Suprapubic skin (tissue), 4 donors: ENCODE measurements at regions not wholly inside any gene's neighbourhood (a gene's known extent, or its start where the extent isn't known, plus 50 kb on each side); places are given as distances from the start of the nearest gene placed in this dataset.

Source experiments
- DNase-seq, 2 donors: peaks; one replicate each; pipeline ENCODE4 v3.0.0-alpha.2; 2019; ENCODE audit warnings: low spot score in 2 of 2
- H3K27ac ChIP-seq: fragments of 200-600 bp; sonication (generic); one replicate; pipeline ENCODE4 v1.5.1; 2019
- H3K27me3 ChIP-seq: fragments of 200-600 bp; sonication (generic); one replicate; pipeline ENCODE4 v1.5.1; 2019
- H3K36me3 ChIP-seq: fragments of 200-600 bp; sonication (generic); one replicate; pipeline ENCODE4 v1.5.1; 2019
- H3K4me1 ChIP-seq: fragments of 200-600 bp; sonication (generic); one replicate; pipeline ENCODE4 v1.5.1; 2019
- H3K4me3 ChIP-seq: fragments of 200-600 bp; sonication (generic); one replicate; pipeline ENCODE4 v1.5.1; 2019; ENCODE audit warnings: mild to moderate bottlenecking
- H3K9me3 ChIP-seq: fragments of 200-600 bp; sonication (generic); one replicate; pipeline ENCODE4 v1.5.1; 2019
- CTCF ChIP-seq, 2 donors: fragments of 200-600 bp in 1 of 2; fragments of 450-650 bp in 1 of 2; sonication (generic) in 1 of 2; IDR thresholded peaks; one replicate each; pipeline ENCODE4 v1.5.1; 2016 to 2019; ENCODE audit warnings: antibody characterized with exemption in 2 of 2, mild to moderate bottlenecking in 1 of 2, moderate library complexity in 1 of 2
- EP300 ChIP-seq: sonication (generic); formaldehyde crosslinking; IDR thresholded peaks from one replicate; pipeline ENCODE4 v1.6.1; 2017; ENCODE audit warnings: antibody characterized with exemption
- POLR2A ChIP-seq, 2 donors: fragments of 450-650 bp; IDR thresholded peaks; one replicate each; pipeline ENCODE4 v1.6.1; 2017; ENCODE audit warnings: antibody characterized with exemption in 2 of 2, mild to moderate bottlenecking in 2 of 2, moderate library complexity in 2 of 2
- POLR2AphosphoS5 ChIP-seq, 3 donors: sonication (generic); formaldehyde crosslinking; IDR thresholded peaks; one replicate each; pipeline ENCODE4 v1.6.1; 2017; ENCODE audit warnings: antibody characterized with exemption in 3 of 3
- WGBS: methylation state at CpG from one replicate; pipeline ENCODE4 v1.1.5; 2018; 5-methylcytosine and 5-hydroxymethylcytosine counted together

DNA sequence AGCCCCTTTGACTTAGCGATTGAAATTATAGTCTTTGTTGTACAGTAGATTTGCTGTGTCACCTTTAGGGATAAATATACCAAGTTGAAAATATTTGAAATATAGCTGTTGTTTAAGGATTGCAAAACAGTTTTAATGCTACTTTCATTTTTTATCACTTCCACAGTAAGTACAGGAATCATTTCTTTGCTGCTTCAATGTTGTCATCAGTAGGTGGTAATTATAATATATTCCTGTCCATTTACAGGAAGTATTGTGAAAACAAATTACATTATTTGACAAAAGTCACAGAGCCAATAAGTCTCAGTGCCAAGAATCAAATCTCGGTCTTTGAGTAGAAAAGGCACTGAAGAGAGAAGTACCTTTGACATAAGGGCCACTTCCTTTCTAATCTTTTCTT, 342.6 kb upstream of the RGS6 start:
- Histone ChIP-seq H3K4me1 (peaks cover 9% of the 10 kb centered on the region), H3K9me3 (no peaks in the 10 kb centered on the region), H3K4me3 (no peak overlapping the region), H3K36me3 (no peaks in the 10 kb centered on the region), H3K27me3 (no peaks in the 10 kb centered on the region), H3K27ac (no peak overlapping the region)
- 88% methylated on average over 2 of the region's 2 CpGs for WGBS
- no peak for DNase-seq
- TF ChIP-seq POLR2A (IDR thresholded peaks at IDR 0.05) (no peak), POLR2AphosphoS5 (IDR thresholded peaks at IDR 0.05) (no peak), EP300 (no peak), CTCF (IDR thresholded peaks at IDR 0.05) (no peak)

- H3K27me3 ChIP-seq: no peaks in the 10 kb centered on the region
- no peak overlapping the region for H3K27ac ChIP-seq
- no peaks in the 10 kb centered on the region for H3K36me3 ChIP-seq
- H3K4me3 ChIP-seq: no peak overlapping the region
- 89% methylated on average over 5 of the region's 5 CpGs for WGBS
- H3K4me1 ChIP-seq: peaks cover 9% of the 10 kb centered on the region
- no peaks in the 10 kb centered on the region for H3K9me3 ChIP-seq
- TF ChIP-seq POLR2A (IDR thresholded peaks at IDR 0.05) (no peak), POLR2AphosphoS5 (IDR thresholded peaks at IDR 0.05) (no peak), CTCF (IDR thresholded peaks at IDR 0.05) (no peak), EP300 (no peak)
- DNase-seq: no peak
These were observed 342.1 kb upstream of the RGS6 start for GRCh38 chr14:71590131-71590530.

- Histone ChIP-seq H3K36me3 (no peaks in the 10 kb centered on the region), H3K27me3 (no peaks in the 10 kb centered on the region), H3K27ac (no peak overlapping the region), H3K4me3 (no peak overlapping the region), H3K4me1 (peaks cover 6% of the 10 kb centered on the region), H3K9me3 (no peaks in the 10 kb centered on the region)
- TF ChIP-seq EP300 (no peak), CTCF (IDR thresholded peaks at IDR 0.05) (no peak), POLR2AphosphoS5 (IDR thresholded peaks at IDR 0.05) (no peak), POLR2A (IDR thresholded peaks at IDR 0.05) (no peak)
- DNase-seq: no peak
These were observed 341.0 kb upstream of the RGS6 start for GRCh38 chr14:71591231-71591630.

DNA sequence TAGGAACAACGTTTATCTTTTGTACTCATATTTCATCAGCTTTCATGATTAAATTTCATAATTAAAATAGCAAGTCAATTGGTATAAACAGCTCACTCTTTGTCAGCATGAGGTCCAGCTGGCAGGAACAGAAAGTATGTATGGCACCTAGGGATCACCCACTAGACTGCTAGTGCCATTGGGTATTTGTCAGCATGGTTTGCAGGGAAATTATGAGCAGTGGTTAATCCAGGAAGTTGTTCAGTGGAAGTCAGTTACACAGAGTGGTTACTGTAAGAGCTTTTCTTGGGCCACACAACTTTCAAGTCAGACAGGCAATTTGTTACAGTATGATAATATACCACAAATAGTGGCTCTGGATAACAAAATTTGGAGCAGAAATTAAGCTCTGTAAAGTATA, 340.3 kb upstream of the RGS6 start:
- TF ChIP-seq CTCF (IDR thresholded peaks at IDR 0.05) (no peak), POLR2A (IDR thresholded peaks at IDR 0.05) (no peak), EP300 (no peak), POLR2AphosphoS5 (IDR thresholded peaks at IDR 0.05) (no peak)
- H3K4me1 ChIP-seq: peaks cover 2% of the 10 kb centered on the region
- H3K9me3 ChIP-seq: no peaks in the 10 kb centered on the region
- WGBS: 36% methylated on average over 1 of the region's 1 CpG
- DNase-seq: no peak
- no peaks in the 10 kb centered on the region for H3K27me3 ChIP-seq
- no peak overlapping the region for H3K4me3 ChIP-seq
- H3K27ac ChIP-seq: no peak overlapping the region
- no peaks in the 10 kb centered on the region for H3K36me3 ChIP-seq

- 58% methylated on average over 2 of the region's 2 CpGs for WGBS
- TF ChIP-seq POLR2AphosphoS5 (IDR thresholded peaks at IDR 0.05) (no peak), CTCF (IDR thresholded peaks at IDR 0.05) (no peak), EP300 (no peak), POLR2A (IDR thresholded peaks at IDR 0.05) (no peak)
- no peak overlapping the region for H3K27ac ChIP-seq
- peaks cover 4% of the 10 kb centered on the region for H3K4me1 ChIP-seq
- H3K4me3 ChIP-seq: no peak overlapping the region
- DNase-seq: no peak
- H3K27me3 ChIP-seq: no peaks in the 10 kb centered on the region
- no peaks in the 10 kb centered on the region for H3K36me3 ChIP-seq
- no peaks in the 10 kb centered on the region for H3K9me3 ChIP-seq
These were observed 339.9 kb upstream of the RGS6 start for GRCh38 chr14:71592361-71592760.
